DND-41 (cell line): ENCODE measurements at regions not wholly inside any gene's neighbourhood (a gene's known extent, or its start where the extent isn't known, plus 50 kb on each side); places are given as distances from the start of the nearest gene placed in this dataset.

Experiments used
- CTCF ChIP-seq: IDR thresholded peaks from 2 replicates; pipeline ENCODE4 v1.5.1; 2012; ENCODE audit warnings: borderline replicate concordance, low read length, moderate library complexity, mild to moderate bottlenecking; ENCODE audit not compliant: poor library complexity, severe bottlenecking; ENCODE audit errors: extremely low read depth
- EZH2 ChIP-seq: IDR thresholded peaks from 3 replicates; pipeline ENCODE4 v1.6.1; 2012; ENCODE audit warnings: borderline replicate concordance, low read depth, mild to moderate bottlenecking, moderate library complexity, low read length, inconsistent platforms; ENCODE audit not compliant: severe bottlenecking

- TF ChIP-seq CTCF (no peak), EZH2 (no peak)
These were observed 235.7 kb downstream of the PTTG2 start for GRCh38 chr4:38195911-38196310.
